ENCODE measurements at regions not wholly inside any gene's neighbourhood (a gene's known extent, or its start where the extent isn't known, plus 50 kb on each side); places are given as distances from the start of the nearest gene placed in this dataset.
"Not testable (repeated sequence)": the region's sequence is repeated elsewhere in the genome, so short reads cannot be mapped to it uniquely, and the experiment has no call there.

GRCh38 chr9:82431121-82431520, 442.5 kb downstream of the SPATA31D1 start:
- no peak for FAIRE-seq

GRCh38 chr9:82433290-82433931, 444.8 kb downstream of the SPATA31D1 start:
- H2AFZ ChIP-seq (ENCODE audit: low read depth, low read length); H3K27me3 ChIP-seq (ENCODE audit: control insufficient read depth in 2 of 2, insufficient read depth in 2 of 2, low read length in 2 of 2); intact Hi-C loops (cut with micrococcal nuclease); ATAC-seq; H4K20me1 ChIP-seq (replicated peaks; ENCODE audit: control insufficient read depth, insufficient read depth, low read length); H3K36me3 ChIP-seq (ENCODE audit: control insufficient read depth, insufficient read depth, low read length); POLR2A ChIA-PET; H3K79me2 ChIP-seq (ENCODE audit: control insufficient read depth, insufficient read depth, low read length); H3K9ac ChIP-seq (ENCODE audit: insufficient read depth in 1 of 2, low read depth in 2 of 2, low read length in 2 of 2); BruUV-seq (replicated peaks); H3K4me3 ChIP-seq; H3K9me1 ChIP-seq (ENCODE audit: control insufficient read depth, insufficient read depth, low read length); H3K4me1 ChIP-seq (replicated peaks in 1 of 2; ENCODE audit: control insufficient read depth in 2 of 2, insufficient read depth in 2 of 2, low read length in 2 of 2); FAIRE-seq; in situ Hi-C loops (cut with MboI); H3K27ac ChIP-seq (ENCODE audit: extremely low read depth, low read depth, low read length); CTCF ChIA-PET (ENCODE audit: low intra/inter-chr PET ratio); DNase-seq (ENCODE audit: extremely low read depth in 1 of 4, low spot score in 3 of 4); H3K4me2 ChIP-seq (ENCODE audit: insufficient read depth, low read length); H3K9me3 ChIP-seq (replicated peaks; ENCODE audit: control insufficient read depth, insufficient read depth, low read depth, low read length): not testable (repeated sequence)
- WGBS (ENCODE audit: insufficient coverage, low coverage, missing lambda C conversion rate): 0% methylated on average over 7 of the region's 15 CpGs

More at GRCh38 chr9:82431121-82431520, 442.5 kb downstream of the SPATA31D1 start:
- CTCF ChIA-PET (ENCODE audit: low intra/inter-chr PET ratio): no interaction called here
- Histone ChIP-seq H2AFZ (ENCODE audit: low read depth, low read length) (no peak overlapping the region), H4K20me1 (replicated peaks; ENCODE audit: control insufficient read depth, insufficient read depth, low read length) (no peaks in the 10 kb centered on the region), H3K4me3 (no peak overlapping the region), H3K4me1 (replicated peaks in 1 of 2; ENCODE audit: control insufficient read depth in 2 of 2, insufficient read depth in 2 of 2, low read length in 2 of 2) (no peaks in the 10 kb centered on the region), H3K9me1 (ENCODE audit: control insufficient read depth, insufficient read depth, low read length) (no peaks in the 10 kb centered on the region), H3K36me3 (ENCODE audit: control insufficient read depth, insufficient read depth, low read length) (no peaks in the 10 kb centered on the region), H3K27me3 (ENCODE audit: control insufficient read depth in 2 of 2, insufficient read depth in 2 of 2, low read length in 2 of 2) (no peaks in the 10 kb centered on the region), H3K79me2 (ENCODE audit: control insufficient read depth, insufficient read depth, low read length) (no peaks in the 10 kb centered on the region), H3K4me2 (ENCODE audit: insufficient read depth, low read length) (no peak overlapping the region), H3K9me3 (replicated peaks; ENCODE audit: control insufficient read depth, insufficient read depth, low read depth, low read length) (no peaks in the 10 kb centered on the region), H3K27ac (ENCODE audit: extremely low read depth, low read depth, low read length) (no peak overlapping the region), H3K9ac (ENCODE audit: insufficient read depth in 1 of 2, low read depth in 2 of 2, low read length in 2 of 2) (no peak overlapping the region)
- POLR2A ChIA-PET: no interaction called here
- no peak for ATAC-seq
- no peak for DNase-seq (ENCODE audit: extremely low read depth in 1 of 4, low spot score in 3 of 4)
- in situ Hi-C loops (cut with MboI) (no loop called here), intact Hi-C loops (cut with micrococcal nuclease) (no loop called here)
- no peak for TF ChIP-seq MYBL2 (IDR thresholded peaks at IDR 0.05; ENCODE audit: low read depth)
- no peak for TF ChIP-seq MYBL2 (CRISPR knock-in tag; IDR thresholded peaks at IDR 0.05; ENCODE audit: borderline replicate concordance)
- no peak for TF ChIP-seq PYGO2 (tag; IDR thresholded peaks at IDR 0.05)
- TF ChIP-seq FOS (IDR thresholded peaks at IDR 0.05; ENCODE audit: extremely low read depth, insufficient read length): no peak
- no peak for TF ChIP-seq ZNF143 (CRISPR knock-in tag; IDR thresholded peaks at IDR 0.05)
- no peak for TF ChIP-seq ZZZ3 (IDR thresholded peaks at IDR 0.05)
- TF ChIP-seq HMBOX1 (IDR thresholded peaks at IDR 0.05): no peak
- TF ChIP-seq NR4A1 (CRISPR knock-in tag; IDR thresholded peaks at IDR 0.05): no peak
- no peak for TF ChIP-seq NR4A1 (tag; IDR thresholded peaks at IDR 0.05)
- no peak for TF ChIP-seq PRMT5 (CRISPR knock-in tag; IDR thresholded peaks at IDR 0.05)
- no TSS peak for BruUV-seq (replicated peaks)
- WGBS (ENCODE audit: insufficient coverage, low coverage, missing lambda C conversion rate): 1% methylated on average over 11 of the region's 18 CpGs

All from K562 (cell line).